Esophagus squamous epithelium (tissue), 4 donors: ENCODE measurements at regions not wholly inside any gene's neighbourhood (a gene's known extent, or its start where the extent isn't known, plus 50 kb on each side); places are given as distances from the start of the nearest gene placed in this dataset.

Source experiments
- CTCF ChIP-seq, 6 experiments: fragments of 450-650 bp in 4 of 6; fragments of 200-600 bp in 2 of 6; sonication (generic) in 2 of 6; IDR thresholded peaks; one replicate each; pipeline ENCODE4 v1.5.1; 2016 to 2019; ENCODE audit warnings: antibody characterized with exemption in 6 of 6, mild to moderate bottlenecking in 4 of 6, moderate library complexity in 4 of 6
- POLR2A ChIP-seq, 4 donors: fragments of 450-650 bp; IDR thresholded peaks; one replicate each; pipeline ENCODE4 v1.6.1; 2017; ENCODE audit warnings: antibody characterized with exemption in 4 of 4, mild to moderate bottlenecking in 4 of 4, moderate library complexity in 3 of 4

GRCh38 chr18:10234281-10234680 lies 220.2 kb upstream of the APCDD1 start:
- TF ChIP-seq CTCF (IDR thresholded peaks at IDR 0.05) = no peak
- no peak for TF ChIP-seq POLR2A (IDR thresholded peaks at IDR 0.05)
